ENCODE measurements at regions not wholly inside any gene's neighbourhood (a gene's known extent, or its start where the extent isn't known, plus 50 kb on each side); places are given as distances from the start of the nearest gene placed in this dataset.

GRCh38 chr2:133966720-133967304 lies 287.1 kb upstream of the MGAT5 start:
- Histone ChIP-seq H2BK5ac (ENCODE audit: low read depth, low read length) (no peak overlapping the region), H3K4ac (replicated peaks; ENCODE audit: insufficient read length, low read depth, low read length) (no peak overlapping the region), H4K8ac (ENCODE audit: extremely low read depth, insufficient read depth, low read length) (no peak overlapping the region), H4K5ac (ENCODE audit: insufficient read length, low read depth, low read length) (no peak overlapping the region), H3K4me3 (ENCODE audit: extremely low read depth in 1 of 4, insufficient read depth in 2 of 4, low read depth in 3 of 4, low read length in 4 of 4) (no peak overlapping the region), H2AFZ (ENCODE audit: low read length) (no peak overlapping the region), H3K9me3 (ENCODE audit: insufficient read depth in 2 of 2, low read depth in 1 of 2, low read length in 1 of 2) (no peaks in the 10 kb centered on the region), H3K27ac (ENCODE audit: low read depth, low read length) (no peak overlapping the region), H3K23ac (ENCODE audit: insufficient read length) (no peak overlapping the region), H2AK5ac (ENCODE audit: low read depth, low read length) (no peak overlapping the region), H4K91ac (replicated peaks; ENCODE audit: insufficient read length, low read length) (no peak overlapping the region), H2BK120ac (replicated peaks; ENCODE audit: low read depth, low read length) (no peak overlapping the region), H3K4me1 (replicated peaks in 1 of 4; ENCODE audit: control insufficient read depth in 3 of 4, insufficient read depth in 4 of 4, low read length in 3 of 4) (peaks cover 0 to 7% (median 3%) of the 10 kb centered on the region in 4 experiments; a peak in 3 of 7 replicates), H3K36me3 (ENCODE audit: control insufficient read depth in 2 of 4, insufficient read depth in 4 of 4, low read length in 3 of 4) (no peaks in the 10 kb centered on the region), H3K14ac (ENCODE audit: insufficient read length) (no peak overlapping the region), H2BK12ac (ENCODE audit: low read depth, low read length) (no peak overlapping the region), H3K23me2 (ENCODE audit: low read depth, low read length) (no peaks in the 10 kb centered on the region), H3K79me2 (ENCODE audit: control insufficient read depth in 1 of 2, insufficient read depth in 2 of 2, low read length in 2 of 2) (no peaks in the 10 kb centered on the region), H3K18ac (ENCODE audit: extremely low read depth, low read length) (no peak overlapping the region), H3K4me2 (ENCODE audit: insufficient read depth in 1 of 2, low read depth in 2 of 2, low read length in 2 of 2) (no peak overlapping the region), H4K20me1 (replicated peaks in 1 of 2; ENCODE audit: control insufficient read depth in 1 of 2, insufficient read depth in 2 of 2, low read length in 2 of 2) (no peaks in the 10 kb centered on the region), H2BK15ac (ENCODE audit: low read length) (no peak overlapping the region), H3K79me1 (ENCODE audit: low read depth, low read length) (no peaks in the 10 kb centered on the region), H3K56ac (replicated peaks; ENCODE audit: insufficient read length, low read depth, low read length) (no peak overlapping the region), H2BK20ac (ENCODE audit: low read length) (no peak overlapping the region), H3K27me3 (replicated peaks in 1 of 4; ENCODE audit: control insufficient read depth in 3 of 4, extremely low read depth in 1 of 4, insufficient read depth in 3 of 4, low read length in 3 of 4) (no peaks in the 10 kb centered on the region), H3K9ac (replicated peaks in 1 of 4; ENCODE audit: extremely low read depth in 1 of 4, low read depth in 3 of 4, low read length in 3 of 4) (no peak overlapping the region)
- ChIA-PET POLR2A (ENCODE audit: partially characterized antibody) (no interaction called here), CTCF (ENCODE audit: partially characterized antibody) (no interaction called here)
- FAIRE-seq, result no peak
- 85% methylated on average over 4 of the region's 4 CpGs; no CpG with 5 or more reads in 1 of the 2 experiments for WGBS, 2 experiments (ENCODE audit: extremely low coverage in 1 of 2, insufficient coverage in 1 of 2, insufficient read length in 1 of 2, insufficient replicate concordance in 2 of 2, low coverage in 1 of 2, low lambda C conversion rate in 2 of 2, missing lambda C conversion rate in 1 of 2)
- no peak for DNase-seq (ENCODE audit: low read depth in 1 of 2, low spot score in 2 of 2)
- TF ChIP-seq BACH1 (IDR thresholded peaks at IDR 0.05; ENCODE audit: low read length) (no peak), CEBPB (IDR thresholded peaks at IDR 0.05; ENCODE audit: low read depth, low read length) (no peak), JUN (IDR thresholded peaks at IDR 0.05; ENCODE audit: low read depth, low read length) (no peak), POLR2AphosphoS5 (IDR thresholded peaks at IDR 0.05; ENCODE audit: low read depth, low read length) (no peak)

Data from H1 (cell line).